ACC112 (cell line): ENCODE measurements at regions not wholly inside any gene's neighbourhood (a gene's known extent, or its start where the extent isn't known, plus 50 kb on each side); places are given as distances from the start of the nearest gene placed in this dataset.

ENCODE experiments used
- H2AFZ ChIP-seq: fragments of 200-600 bp; sonication (generic); one replicate; pipeline ENCODE4 v1.6.0; 2017; ENCODE audit warnings: antibody characterized with exemption, low read length; ENCODE audit not compliant: unreplicated experiment
- H3K27ac ChIP-seq: fragments of 200-600 bp; sonication (generic); 2 replicates; pipeline ENCODE4 v1.5.1; 2014; ENCODE audit warnings: low read depth, mild to moderate bottlenecking, antibody characterized with exemption, low read length, moderate library complexity
- H3K27me3 ChIP-seq: fragments of 200-600 bp; sonication (generic); 2 replicates; pipeline ENCODE4 v1.6.1; 2014; ENCODE audit warnings: mild to moderate bottlenecking, antibody characterized with exemption, low read length, moderate library complexity, mixed read lengths; ENCODE audit not compliant: insufficient read depth
- H3K36me3 ChIP-seq: fragments of 200-600 bp; sonication (generic); 2 replicates; pipeline ENCODE4 v1.6.1; 2016; ENCODE audit warnings: mild to moderate bottlenecking, antibody characterized with exemption, low read length, moderate library complexity, mixed read lengths; ENCODE audit not compliant: insufficient read depth
- H3K4me1 ChIP-seq: fragments of 200-600 bp; sonication (generic); one replicate; pipeline ENCODE4 v1.6.1; 2016; ENCODE audit warnings: low read length, mixed read lengths; ENCODE audit not compliant: insufficient read depth, unreplicated experiment, control insufficient read depth
- H3K4me3 ChIP-seq: fragments of 200-600 bp; sonication (generic); 2 replicates; pipeline ENCODE4 v1.5.1; 2014; ENCODE audit warnings: mild to moderate bottlenecking, low read depth, low read length
- H3K79me2 ChIP-seq: fragments of 200-600 bp; sonication (generic); one replicate; pipeline ENCODE4 v1.6.0; 2016; ENCODE audit warnings: low read length; ENCODE audit not compliant: control insufficient read depth, unreplicated experiment, insufficient read depth

DNA sequence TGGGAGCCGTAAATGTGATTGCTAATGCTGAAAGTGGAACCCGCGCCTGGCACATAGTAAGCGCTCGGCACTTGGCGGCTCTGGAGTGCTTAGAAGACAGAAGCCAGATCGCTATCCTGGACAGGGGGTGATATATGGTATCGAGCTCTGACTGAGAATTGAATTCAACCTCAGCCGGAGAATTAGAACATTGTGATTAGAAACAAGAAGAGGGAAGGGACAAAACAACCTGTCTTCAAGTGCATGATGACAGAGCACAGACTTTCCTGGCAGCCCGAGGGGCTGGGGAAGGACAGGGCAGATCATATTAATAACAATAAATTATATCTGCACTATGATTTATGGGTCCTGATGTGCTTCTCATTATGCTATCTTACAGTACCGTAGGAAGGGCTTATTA, 66.9 kb upstream of the TBX3 start:
- Histone ChIP-seq H3K27ac (no peak overlapping the region), H3K27me3 (no peaks in the 10 kb centered on the region), H3K4me1 (no peaks in the 10 kb centered on the region), H3K36me3 (no peaks in the 10 kb centered on the region), H3K4me3 (no peak overlapping the region), H2AFZ (no peak overlapping the region), H3K79me2 (no peaks in the 10 kb centered on the region)

DNA sequence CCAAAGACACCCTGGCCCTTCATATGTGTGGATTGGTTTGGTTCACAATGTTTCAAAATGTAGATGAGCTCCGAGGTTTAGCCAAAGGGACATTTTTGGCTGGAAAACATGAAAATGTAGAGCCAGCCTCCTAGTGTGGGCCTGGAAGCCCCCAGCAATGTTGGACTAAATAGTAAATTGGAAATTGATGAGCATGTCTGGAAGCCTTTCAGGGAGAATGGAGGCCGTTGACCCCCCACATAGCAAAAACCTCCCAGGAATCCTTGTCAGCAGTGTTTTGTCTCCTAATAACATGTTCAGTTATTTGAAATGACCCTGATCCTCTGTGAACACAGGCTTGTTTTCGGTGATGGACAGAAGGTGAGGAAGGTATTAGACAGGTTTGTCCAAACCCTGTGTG, 65.1 kb upstream of the TBX3 start:
- Histone ChIP-seq H3K27ac (no peak overlapping the region), H3K4me3 (no peak overlapping the region), H3K79me2 (no peaks in the 10 kb centered on the region), H3K36me3 (no peaks in the 10 kb centered on the region), H3K27me3 (no peaks in the 10 kb centered on the region), H2AFZ (no peak overlapping the region), H3K4me1 (no peaks in the 10 kb centered on the region)

DNA sequence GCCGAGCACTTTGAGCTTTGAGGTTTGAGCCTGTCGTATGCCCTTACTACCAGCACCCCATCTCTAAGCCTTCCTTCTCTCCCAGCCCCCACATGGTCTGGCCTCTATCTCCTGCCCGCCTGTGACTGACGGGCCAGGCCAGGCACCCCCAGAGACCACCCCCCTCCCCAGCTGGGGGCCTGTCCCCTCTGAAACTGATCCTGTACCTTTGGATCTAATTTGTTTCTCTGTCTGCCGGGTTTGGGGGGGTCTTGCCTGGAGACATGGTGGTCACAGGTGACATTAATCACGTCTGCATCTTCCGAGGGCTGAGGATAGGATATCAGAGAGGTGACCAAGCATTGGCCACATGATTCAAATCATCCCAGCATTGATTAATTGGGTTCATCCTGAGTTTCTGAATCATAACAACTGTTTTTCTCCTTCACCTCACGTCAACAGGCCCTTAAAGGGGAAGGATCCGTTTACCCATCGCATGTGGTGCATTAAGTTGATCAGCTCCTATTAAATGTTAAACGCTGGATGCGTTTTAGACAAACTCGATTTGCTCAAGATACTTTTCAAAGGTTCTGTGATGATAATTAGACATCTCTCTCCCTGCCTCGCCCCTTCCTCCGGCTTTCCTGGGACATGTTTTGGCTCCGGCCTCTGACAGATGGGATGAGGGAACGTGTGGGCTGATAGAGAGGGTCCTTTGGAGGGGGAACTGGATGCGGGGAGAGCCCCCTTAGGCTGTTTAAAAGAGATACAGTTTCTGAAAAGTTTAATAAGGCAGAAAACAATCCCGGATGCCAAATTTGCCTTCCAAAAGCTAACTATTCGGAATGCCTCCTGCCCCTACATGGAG, 63.3 kb upstream of the TBX3 start:
- H2AFZ ChIP-seq: no peak overlapping the region
- H3K27me3 ChIP-seq: no peaks in the 10 kb centered on the region
- H3K4me3 ChIP-seq: no peak overlapping the region
- H3K4me1 ChIP-seq: no peaks in the 10 kb centered on the region
- H3K27ac ChIP-seq: no peak overlapping the region
- H3K79me2 ChIP-seq: no peaks in the 10 kb centered on the region
- no peaks in the 10 kb centered on the region for H3K36me3 ChIP-seq

DNA sequence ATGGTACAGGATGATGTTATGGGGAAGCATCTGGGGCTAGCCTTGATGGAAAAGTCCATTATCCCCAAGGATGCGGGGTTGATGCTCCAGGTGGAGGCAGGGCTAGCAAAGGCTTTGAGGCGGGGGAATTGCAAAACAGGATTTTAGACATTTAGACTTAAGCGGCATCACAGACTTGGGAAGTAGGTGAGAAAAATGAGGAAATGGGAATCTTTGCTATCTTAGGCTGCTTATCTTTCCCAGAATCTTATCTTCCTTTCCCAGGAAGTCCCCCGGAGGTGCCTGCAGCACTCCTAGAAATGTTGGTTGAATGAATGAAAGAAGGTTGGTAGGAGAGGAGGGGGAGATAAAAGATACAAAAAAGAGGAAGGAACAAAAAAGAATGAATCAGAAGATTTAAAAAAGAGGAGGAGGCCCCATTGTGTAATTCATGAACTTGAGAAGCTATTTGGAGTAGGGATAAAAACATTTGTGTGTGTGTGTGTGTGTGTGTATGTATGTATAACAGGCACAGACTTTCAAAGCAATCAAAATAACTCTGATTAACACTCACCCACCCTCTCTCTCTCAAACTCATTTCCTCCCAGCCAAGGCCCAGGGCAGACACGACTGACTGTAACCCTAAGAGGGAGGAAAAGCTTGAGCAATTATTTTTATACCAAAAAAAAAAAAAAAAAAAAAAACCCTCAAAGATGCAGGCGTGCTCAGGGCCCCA, 62.5 kb upstream of the TBX3 start:
- H3K27ac ChIP-seq: no peak overlapping the region
- no peaks in the 10 kb centered on the region for H3K4me1 ChIP-seq
- no peak overlapping the region for H2AFZ ChIP-seq
- H3K4me3 ChIP-seq: no peak overlapping the region
- H3K27me3 ChIP-seq: no peaks in the 10 kb centered on the region
- no peaks in the 10 kb centered on the region for H3K79me2 ChIP-seq
- no peaks in the 10 kb centered on the region for H3K36me3 ChIP-seq

DNA sequence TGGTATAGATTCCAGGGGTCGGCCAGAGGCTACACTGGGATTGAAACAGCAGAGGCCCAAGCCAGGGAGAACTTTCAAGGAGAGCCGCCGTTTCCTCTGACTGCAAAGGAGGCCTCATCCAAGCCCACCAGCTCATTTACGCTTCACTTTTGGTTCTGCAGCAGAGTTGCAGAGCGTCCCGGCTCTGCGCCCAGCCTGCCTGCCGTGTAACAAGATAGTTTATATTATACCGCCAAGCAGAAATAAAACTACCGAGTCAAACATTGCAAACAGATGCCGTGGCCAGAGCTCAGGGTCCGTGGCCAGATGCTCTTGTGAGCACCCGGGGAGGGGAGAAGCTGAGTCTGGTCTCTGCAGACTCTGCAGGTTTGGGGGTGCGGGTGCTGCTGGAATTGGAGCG, 60.7 kb upstream of the TBX3 start:
- Histone ChIP-seq H3K27me3 (no peaks in the 10 kb centered on the region), H3K79me2 (no peaks in the 10 kb centered on the region), H3K4me1 (no peaks in the 10 kb centered on the region), H3K4me3 (no peak overlapping the region), H3K36me3 (no peaks in the 10 kb centered on the region), H3K27ac (no peak overlapping the region), H2AFZ (no peak overlapping the region)

DNA sequence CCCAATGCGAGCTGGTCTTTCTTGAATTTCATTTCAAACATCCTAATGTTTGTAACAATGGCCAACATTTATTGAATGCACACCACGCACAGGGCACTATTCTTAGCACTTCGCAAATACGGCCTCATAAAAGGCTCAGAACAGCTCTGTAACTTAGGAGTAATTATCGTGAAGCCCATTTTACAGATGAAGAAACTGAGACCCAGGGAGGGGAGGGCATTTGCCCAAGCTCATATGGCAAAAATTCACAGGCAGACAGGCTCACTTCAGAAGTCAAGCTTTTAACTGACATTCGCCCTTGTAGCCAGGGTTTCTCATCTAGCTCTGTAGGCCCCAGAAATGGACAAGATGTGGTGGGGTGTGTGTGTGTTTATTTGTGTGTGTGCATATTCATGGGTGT, 60.3 kb upstream of the TBX3 start:
- Histone ChIP-seq H3K79me2 (no peaks in the 10 kb centered on the region), H3K36me3 (no peaks in the 10 kb centered on the region), H3K27ac (no peak overlapping the region), H2AFZ (no peak overlapping the region), H3K4me3 (no peak overlapping the region), H3K27me3 (no peaks in the 10 kb centered on the region), H3K4me1 (no peaks in the 10 kb centered on the region)

DNA sequence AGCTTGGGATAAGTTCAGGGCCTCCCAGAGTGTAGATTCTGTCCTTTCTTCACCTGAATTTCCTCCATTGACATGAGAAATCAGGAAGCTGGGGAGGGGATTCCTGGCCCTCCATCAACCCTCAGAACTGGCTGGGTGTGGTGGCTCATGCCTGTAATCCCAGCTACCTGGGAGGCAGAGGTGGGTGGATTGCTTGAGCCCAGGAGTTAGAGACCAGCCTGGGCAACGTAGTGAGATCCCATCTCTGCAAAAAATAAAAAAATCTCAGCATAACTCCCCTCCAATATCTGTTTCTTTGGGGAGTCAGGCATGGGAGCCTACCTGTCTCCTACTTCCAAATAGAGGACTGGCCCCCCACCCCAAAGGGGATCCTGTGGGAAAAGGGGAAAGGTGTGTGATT, 59.8 kb upstream of the TBX3 start:
- Histone ChIP-seq H3K36me3 (no peaks in the 10 kb centered on the region), H2AFZ (no peak overlapping the region), H3K27me3 (no peaks in the 10 kb centered on the region), H3K79me2 (no peaks in the 10 kb centered on the region), H3K4me1 (no peaks in the 10 kb centered on the region), H3K4me3 (no peak overlapping the region), H3K27ac (no peak overlapping the region)

DNA sequence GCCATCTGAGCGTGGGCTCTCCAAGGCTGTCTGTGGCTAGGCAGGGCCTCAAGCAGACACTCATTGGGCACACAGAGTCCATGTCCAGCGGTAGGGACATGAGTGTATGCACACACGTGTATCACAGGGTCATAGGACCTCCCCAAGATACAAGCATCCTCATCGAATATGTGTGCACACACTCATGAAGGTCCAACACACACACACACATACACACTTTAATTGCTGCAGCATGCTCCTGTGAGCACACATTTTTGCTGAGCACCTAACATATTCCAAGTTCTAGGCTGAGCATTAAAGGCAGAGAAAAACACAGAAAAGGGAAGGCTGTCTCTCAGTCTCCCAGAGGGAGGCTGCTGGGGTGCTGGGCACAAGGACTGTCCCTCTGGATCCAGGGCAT, 59.3 kb upstream of the TBX3 start:
- Histone ChIP-seq H3K79me2 (no peaks in the 10 kb centered on the region), H3K36me3 (no peaks in the 10 kb centered on the region), H3K4me1 (no peaks in the 10 kb centered on the region), H3K4me3 (no peak overlapping the region), H3K27ac (no peak overlapping the region), H2AFZ (no peak overlapping the region), H3K27me3 (no peaks in the 10 kb centered on the region)

DNA sequence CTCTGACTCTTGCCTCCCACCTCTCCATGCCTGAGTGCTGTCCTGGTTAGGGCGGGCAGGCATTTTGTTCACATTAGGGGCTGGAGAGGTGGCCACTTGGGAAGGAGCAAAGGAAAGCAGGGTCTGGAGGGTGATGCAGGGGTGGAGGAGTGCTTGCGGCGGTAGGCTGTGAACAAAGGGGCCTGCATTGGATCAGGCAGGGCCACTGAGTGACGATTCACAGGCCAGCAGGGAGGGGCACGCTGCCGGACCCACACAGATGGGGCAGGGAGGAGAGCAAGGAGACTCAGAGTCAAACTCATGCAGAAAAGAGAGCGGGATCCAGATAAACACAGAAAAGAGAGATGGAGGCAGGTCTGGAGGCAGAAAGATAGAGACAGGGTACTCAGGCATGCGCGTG, 58.4 kb upstream of the TBX3 start:
- H3K27me3 ChIP-seq: no peaks in the 10 kb centered on the region
- H3K27ac ChIP-seq: no peak overlapping the region
- no peak overlapping the region for H2AFZ ChIP-seq
- H3K79me2 ChIP-seq: no peaks in the 10 kb centered on the region
- H3K4me3 ChIP-seq: no peak overlapping the region
- H3K36me3 ChIP-seq: no peaks in the 10 kb centered on the region
- H3K4me1 ChIP-seq: no peaks in the 10 kb centered on the region

DNA sequence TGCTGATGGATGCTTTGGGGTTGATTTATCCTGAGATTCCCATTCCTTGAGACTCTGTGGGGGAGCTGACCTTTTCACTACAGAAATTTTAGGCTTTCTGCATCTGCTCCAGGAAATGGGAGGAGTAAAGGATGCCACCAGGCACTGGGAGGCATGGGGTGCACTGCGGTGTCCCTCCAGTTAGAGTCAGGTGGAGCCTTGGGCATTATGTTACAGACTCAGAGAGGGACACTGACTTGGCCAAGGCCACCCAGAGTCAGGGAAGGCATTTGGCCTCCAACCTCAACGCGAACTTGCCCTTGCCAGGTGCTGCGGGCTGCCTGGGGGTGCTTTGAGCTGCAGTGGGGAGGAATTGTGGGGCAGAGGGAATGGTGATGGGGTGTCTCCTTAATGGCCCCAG, 58.0 kb upstream of the TBX3 start:
- no peak overlapping the region for H2AFZ ChIP-seq
- H3K4me3 ChIP-seq: no peak overlapping the region
- H3K4me1 ChIP-seq: no peaks in the 10 kb centered on the region
- no peaks in the 10 kb centered on the region for H3K79me2 ChIP-seq
- no peaks in the 10 kb centered on the region for H3K36me3 ChIP-seq
- H3K27ac ChIP-seq: no peak overlapping the region
- H3K27me3 ChIP-seq: no peaks in the 10 kb centered on the region

DNA sequence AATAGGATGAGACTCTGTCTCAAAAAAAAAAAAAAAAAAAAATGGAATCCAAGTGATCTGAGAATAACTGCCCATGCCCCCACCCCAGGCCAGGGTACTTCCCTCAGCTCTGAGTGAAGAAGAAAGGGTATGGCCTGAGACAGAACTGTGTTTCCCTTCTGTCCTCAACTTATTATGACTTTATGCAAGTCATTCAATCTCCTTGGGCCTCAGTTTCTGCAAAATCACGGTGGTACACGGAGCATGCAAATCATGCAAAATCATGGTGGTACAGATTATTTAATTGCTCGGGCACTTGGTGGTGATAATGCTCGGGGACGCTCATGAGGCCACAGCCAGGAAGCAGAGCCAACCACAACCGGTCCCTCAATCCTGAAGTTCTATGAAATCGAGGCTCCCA, 56.5 kb upstream of the TBX3 start:
- H3K36me3 ChIP-seq: no peaks in the 10 kb centered on the region
- no peaks in the 10 kb centered on the region for H3K27me3 ChIP-seq
- H3K27ac ChIP-seq: no peak overlapping the region
- no peak overlapping the region for H3K4me3 ChIP-seq
- H2AFZ ChIP-seq: no peak overlapping the region
- no peaks in the 10 kb centered on the region for H3K79me2 ChIP-seq
- H3K4me1 ChIP-seq: no peaks in the 10 kb centered on the region
